ENCODE measurements at regions not wholly inside any gene's neighbourhood (a gene's known extent, or its start where the extent isn't known, plus 50 kb on each side); places are given as distances from the start of the nearest gene placed in this dataset.

GRCh38 chr6:145506565-145506964 lies 228.8 kb downstream of the EPM2A start:
- H3K36me3 ChIP-seq, result no peaks in the 10 kb centered on the region
- H3K27me3 ChIP-seq, result no peaks in the 10 kb centered on the region
- intact Hi-C loops (cut with DNase I; ENCODE audit: low total_unique reads), result no loop called here
- peak; percentile 57 to 74 for DNase-seq
- H3K27ac ChIP-seq, result peak overlapping the region in 3 of 5 donors; percentile 46 to 72 (median 53)
- WGBS, 5 donors, result 9 to 32% (median 17%) methylated on average over 1 of the region's 1 CpG
- peaks cover 0 to 31% (median 19%) of the 10 kb centered on the region in 4 donors for H3K9me3 ChIP-seq
- no peaks in the 10 kb centered on the region for H3K4me1 ChIP-seq
- H3K4me3 ChIP-seq, result no peak overlapping the region
- TF ChIP-seq CTCF (IDR thresholded peaks at IDR 0.05), result no peak

- no peaks in the 10 kb centered on the region for H3K36me3 ChIP-seq
- peaks cover 0 to 31% (median 19%) of the 10 kb centered on the region in 4 donors for H3K9me3 ChIP-seq
- H3K27ac ChIP-seq, result peak overlapping the region in 3 of 5 donors; percentile 44 to 53 (median 46)
- intact Hi-C loops (cut with DNase I; ENCODE audit: low total_unique reads), result no loop called here
- 78 to 91% (median 84%) methylated on average over 2 of the region's 2 CpGs for WGBS, 5 donors
- no peaks in the 10 kb centered on the region for H3K4me1 ChIP-seq
- no peaks in the 10 kb centered on the region for H3K27me3 ChIP-seq
- H3K4me3 ChIP-seq, result no peak overlapping the region
- TF ChIP-seq POLR2A (IDR thresholded peaks at IDR 0.05) (no peak), CTCF (IDR thresholded peaks at IDR 0.05) (no peak), POLR2AphosphoS5 (IDR thresholded peaks at IDR 0.05) (no peak), EP300 (IDR thresholded peaks at IDR 0.05) (no peak)
- DNase-seq, result peak in 1 of 2 donors; percentile 49
These were observed 228.1 kb downstream of the EPM2A start for GRCh38 chr6:145507239-145507638.

- Histone ChIP-seq H3K4me3 (no peak overlapping the region), H3K36me3 (no peaks in the 10 kb centered on the region), H3K9me3 (peaks cover 0 to 31% (median 19%) of the 10 kb centered on the region in 4 donors), H3K27me3 (no peaks in the 10 kb centered on the region), H3K27ac (no peak overlapping the region), H3K4me1 (no peaks in the 10 kb centered on the region)
- 67 to 90% (median 87%) methylated on average over 1 of the region's 1 CpG for WGBS, 5 donors
- no peak for TF ChIP-seq POLR2A (IDR thresholded peaks at IDR 0.05)
- no peak for TF ChIP-seq CTCF (IDR thresholded peaks at IDR 0.05)
- no peak for TF ChIP-seq POLR2AphosphoS5 (IDR thresholded peaks at IDR 0.05)
- no peak for TF ChIP-seq EP300 (IDR thresholded peaks at IDR 0.05)
- intact Hi-C loops (cut with DNase I; ENCODE audit: low total_unique reads), result no loop called here
- DNase-seq, result no peak
These were observed 227.2 kb downstream of the EPM2A start for GRCh38 chr6:145508107-145508506.

- Histone ChIP-seq H3K27ac (no peak overlapping the region), H3K4me3 (no peak overlapping the region), H3K27me3 (no peaks in the 10 kb centered on the region), H3K4me1 (no peaks in the 10 kb centered on the region), H3K36me3 (no peaks in the 10 kb centered on the region), H3K9me3 (no peaks in the 10 kb centered on the region)
- intact Hi-C loops (cut with DNase I; ENCODE audit: low total_unique reads), result no loop called here
- DNase-seq, result no peak
- 90 to 96% (median 92%) methylated on average over 4 of the region's 4 CpGs for WGBS, 5 donors
- TF ChIP-seq EP300 (IDR thresholded peaks at IDR 0.05), result no peak
- no peak for TF ChIP-seq CTCF (IDR thresholded peaks at IDR 0.05)
- no peak for TF ChIP-seq POLR2A (IDR thresholded peaks at IDR 0.05)
- TF ChIP-seq POLR2AphosphoS5 (IDR thresholded peaks at IDR 0.05), result no peak
These were observed 217.8 kb downstream of the EPM2A start for GRCh38 chr6:145517492-145517891.
